K562 (cell line): ENCODE measurements at regions not wholly inside any gene's neighbourhood (a gene's known extent, or its start where the extent isn't known, plus 50 kb on each side); places are given as distances from the start of the nearest gene placed in this dataset.

ENCODE experiments used
- CTCF ChIP-seq, 3 experiments: IDR thresholded peaks in 2 of 3; conservative IDR thresholded peaks in 1 of 3; 2 replicates each; pipeline ENCODE4 v1.5.1; 2011 to 2012; ENCODE audit warnings: low read length in 3 of 3, mild to moderate bottlenecking in 3 of 3, control low read depth in 2 of 3, improper control_type of control experiment in 1 of 3, inconsistent platforms in 1 of 3, low read depth in 1 of 3, mixed read lengths in 1 of 3, moderate library complexity in 1 of 3; ENCODE audit not compliant: insufficient read depth in 2 of 3
- CXXC5 ChIP-seq: fragments of 250-450 bp; sonication (Bioruptor Pico); IDR thresholded peaks from 2 replicates; pipeline ENCODE4 v1.8.0; 2022; ENCODE audit warnings: inconsistent platforms, mild to moderate bottlenecking, moderate library complexity
- FOS ChIP-seq: IDR thresholded peaks from 3 replicates; pipeline ENCODE4 v1.6.1; 2011; ENCODE audit not compliant: insufficient read length; ENCODE audit errors: extremely low read depth
- POU5F1 ChIP-seq: fragments of 150-350 bp; IDR thresholded peaks from 2 replicates; pipeline ENCODE4 v1.6.1; 2014; ENCODE audit warnings: borderline replicate concordance, low read length, low read depth, mild to moderate bottlenecking; ENCODE audit not compliant: partially characterized antibody
- ZNF224 ChIP-seq: sonication (generic); formaldehyde crosslinking; IDR thresholded peaks from 2 replicates; pipeline ENCODE4 v1.8.0; 2022; ENCODE audit warnings: mild to moderate bottlenecking, missing genetic modification reagents

- no peak for TF ChIP-seq CTCF (IDR thresholded peaks at IDR 0.05 in 2 of 3, conservative IDR thresholded peaks at IDR 0.05 in 1 of 3; ENCODE audit: insufficient read depth in 2 of 3, low read depth in 1 of 3, low read length in 3 of 3)
- TF ChIP-seq CXXC5 (CRISPR knock-in tag), result no peak
- TF ChIP-seq POU5F1, result no peak
- no peak for TF ChIP-seq FOS
- TF ChIP-seq ZNF224 (CRISPR knock-in tag), result no peak
These were observed 81.7 kb upstream of the ALK start for GRCh38 chr2:30003128-30003527.
